ENCODE measurements at regions not wholly inside any gene's neighbourhood (a gene's known extent, or its start where the extent isn't known, plus 50 kb on each side); places are given as distances from the start of the nearest gene placed in this dataset.

DNA sequence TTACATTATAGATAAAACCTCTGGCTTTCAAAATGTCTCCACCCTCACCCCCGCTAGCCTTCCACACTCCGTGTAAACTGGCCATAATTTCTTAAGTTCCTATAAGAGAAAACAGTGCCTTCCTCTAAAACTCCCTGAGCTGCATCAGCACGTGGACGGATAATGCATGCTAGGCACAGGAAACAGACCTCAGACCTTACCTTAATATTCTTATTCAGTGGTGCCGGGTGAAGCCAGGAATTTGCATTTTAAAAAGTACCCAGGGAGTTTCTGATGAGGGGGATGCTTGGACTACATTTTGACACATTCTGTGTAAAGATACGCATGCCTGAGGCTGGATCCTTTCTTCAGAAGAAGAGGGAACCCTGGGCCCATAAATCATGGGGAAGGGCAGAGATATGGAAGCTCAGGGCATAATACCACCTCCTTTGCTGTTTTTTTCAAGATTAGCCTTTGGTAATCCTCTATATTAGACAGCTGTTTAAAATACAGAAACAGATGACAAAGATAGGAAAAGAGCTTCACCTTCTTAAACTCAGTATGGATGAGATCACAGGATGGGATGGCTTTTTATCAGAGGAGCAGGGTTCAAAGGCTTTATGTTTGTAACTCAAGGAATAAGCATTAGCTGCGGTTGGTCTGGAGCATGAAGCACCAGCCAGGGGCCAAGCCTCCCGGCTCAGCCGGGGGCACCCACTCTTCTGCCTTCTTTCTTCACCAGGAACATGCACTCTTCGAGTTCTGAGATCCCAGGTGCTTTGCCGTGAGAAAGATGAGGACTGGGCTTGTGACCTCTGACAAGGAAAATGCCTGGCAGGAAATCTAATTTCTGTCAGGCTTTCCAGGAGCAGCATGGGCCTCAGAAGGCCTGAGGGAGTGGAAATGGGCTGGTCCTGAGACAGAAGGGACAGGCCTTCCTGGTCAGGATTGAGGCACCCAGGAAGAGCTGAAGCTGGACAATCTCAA is 218.1 kb upstream of the SOX4 start:
- 77 to 80% methylated on average over 11 of the region's 11 CpGs for WGBS, 2 donors
- intact Hi-C loops (cut with DNase I; ENCODE audit: low total_unique reads), result no loop called here
- Histone ChIP-seq H3K36me3 (ENCODE audit: low read depth, missing control alignments) (no peaks in the 10 kb centered on the region), H3K27ac (no peak overlapping the region), H3K4me3 (no peak overlapping the region), H3K4me1 (no peaks in the 10 kb centered on the region), H3K9me3 (no peaks in the 10 kb centered on the region), H3K27me3 (no peaks in the 10 kb centered on the region)
- DNase-seq, result no peak
- no peak for TF ChIP-seq POLR2A (IDR thresholded peaks at IDR 0.05)
- TF ChIP-seq, protein P1, sequence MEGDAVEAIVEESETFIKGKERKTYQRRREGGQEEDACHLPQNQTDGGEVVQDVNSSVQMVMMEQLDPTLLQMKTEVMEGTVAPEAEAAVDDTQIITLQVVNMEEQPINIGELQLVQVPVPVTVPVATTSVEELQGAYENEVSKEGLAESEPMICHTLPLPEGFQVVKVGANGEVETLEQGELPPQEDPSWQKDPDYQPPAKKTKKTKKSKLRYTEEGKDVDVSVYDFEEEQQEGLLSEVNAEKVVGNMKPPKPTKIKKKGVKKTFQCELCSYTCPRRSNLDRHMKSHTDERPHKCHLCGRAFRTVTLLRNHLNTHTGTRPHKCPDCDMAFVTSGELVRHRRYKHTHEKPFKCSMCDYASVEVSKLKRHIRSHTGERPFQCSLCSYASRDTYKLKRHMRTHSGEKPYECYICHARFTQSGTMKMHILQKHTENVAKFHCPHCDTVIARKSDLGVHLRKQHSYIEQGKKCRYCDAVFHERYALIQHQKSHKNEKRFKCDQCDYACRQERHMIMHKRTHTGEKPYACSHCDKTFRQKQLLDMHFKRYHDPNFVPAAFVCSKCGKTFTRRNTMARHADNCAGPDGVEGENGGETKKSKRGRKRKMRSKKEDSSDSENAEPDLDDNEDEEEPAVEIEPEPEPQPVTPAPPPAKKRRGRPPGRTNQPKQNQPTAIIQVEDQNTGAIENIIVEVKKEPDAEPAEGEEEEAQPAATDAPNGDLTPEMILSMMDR (IDR thresholded peaks at IDR 0.05), result no peak

DNA sequence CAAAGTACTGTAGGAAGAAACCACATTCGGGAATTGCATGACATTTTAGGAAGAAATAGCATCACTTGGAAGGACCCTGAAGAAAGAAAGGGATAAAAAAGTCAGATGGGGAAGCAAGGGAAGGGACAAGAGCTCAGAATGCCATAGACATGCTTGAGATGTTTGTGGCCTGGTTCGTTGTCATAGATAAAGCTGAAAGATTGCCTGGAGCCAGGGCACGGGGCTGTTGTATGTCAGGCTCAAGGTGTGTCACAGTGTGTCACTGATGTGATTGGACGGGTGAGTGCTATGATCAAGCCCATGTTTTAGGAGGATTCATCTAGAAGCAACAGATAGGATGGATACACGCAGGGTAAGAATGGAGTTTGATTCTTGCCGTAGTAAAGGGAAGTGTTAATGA is 216.2 kb upstream of the SOX4 start:
- no peaks in the 10 kb centered on the region for H3K27me3 ChIP-seq
- no peaks in the 10 kb centered on the region for H3K36me3 ChIP-seq (ENCODE audit: low read depth, missing control alignments)
- TF ChIP-seq, protein P1 (IDR thresholded peaks at IDR 0.05), result no peak
- no peak for TF ChIP-seq POLR2A (IDR thresholded peaks at IDR 0.05)
- no peak for DNase-seq
- intact Hi-C loops (cut with DNase I; ENCODE audit: low total_unique reads), result no loop called here
- 84 to 86% methylated on average over 6 of the region's 6 CpGs for WGBS, 2 donors
- H3K27ac ChIP-seq, result no peak overlapping the region
- H3K4me3 ChIP-seq, result no peak overlapping the region
- H3K9me3 ChIP-seq, result no peaks in the 10 kb centered on the region
- no peaks in the 10 kb centered on the region for H3K4me1 ChIP-seq

DNA sequence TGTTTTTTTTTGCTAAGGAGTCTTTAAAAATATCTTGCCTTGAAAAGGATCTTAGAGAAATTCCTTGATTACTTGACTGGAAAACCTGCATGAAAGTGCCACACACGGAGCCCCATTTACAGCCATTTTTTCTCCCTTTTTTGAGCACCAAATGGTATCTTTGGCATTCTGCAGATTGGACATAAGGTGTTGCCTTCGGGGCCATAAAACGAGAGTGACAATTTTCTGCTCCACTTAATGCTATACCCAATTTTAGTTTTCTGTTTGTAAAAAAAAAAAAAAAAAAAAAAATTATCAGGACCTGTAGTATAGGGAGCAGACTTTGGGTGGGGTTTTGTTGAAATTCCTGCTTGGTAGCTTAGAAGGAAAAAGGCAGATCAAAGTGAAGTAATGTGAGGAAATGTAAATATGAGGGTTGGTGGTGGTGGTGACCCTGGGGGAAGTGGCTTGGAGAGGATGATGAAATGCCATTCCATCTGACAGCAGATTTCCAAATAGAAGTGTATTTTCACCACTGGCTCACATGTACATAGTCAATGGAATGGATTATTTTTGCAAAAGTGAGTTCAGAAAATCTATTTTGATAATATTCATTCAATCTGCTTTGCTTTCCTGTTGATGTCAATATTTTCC is 212.1 kb upstream of the SOX4 start:
- no peak overlapping the region for H3K27ac ChIP-seq

DNA sequence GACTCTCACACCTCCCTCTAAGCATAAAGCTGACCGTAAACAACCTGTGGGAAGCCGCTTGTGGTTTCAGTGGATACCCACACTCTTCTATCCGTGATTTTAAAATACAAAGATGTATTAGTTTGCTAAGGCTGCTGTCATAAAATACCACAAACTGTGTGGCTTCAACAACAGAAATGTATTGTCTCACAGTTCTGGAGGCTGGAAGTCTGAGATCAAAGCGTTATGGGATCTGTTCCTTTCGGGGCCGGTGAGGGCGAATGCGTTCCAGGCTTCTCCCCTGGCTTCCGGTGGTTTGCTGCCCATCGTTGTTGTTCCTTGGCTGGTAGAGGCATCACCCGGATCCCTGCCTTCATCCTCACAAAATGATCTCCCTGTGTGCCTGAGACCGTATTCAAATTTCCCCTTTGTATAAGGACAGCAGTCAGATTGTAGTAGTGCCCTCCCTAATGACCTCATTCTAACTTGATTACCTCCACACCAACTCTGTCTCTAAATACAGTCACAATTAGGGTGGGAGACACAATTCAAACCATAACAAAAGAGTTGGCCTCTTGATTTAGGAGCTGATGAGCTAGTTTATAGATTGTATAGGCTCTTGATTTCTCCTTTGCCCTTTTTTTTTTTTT is 210.6 kb upstream of the SOX4 start:
- no peak overlapping the region for H3K4me3 ChIP-seq
- H3K9me3 ChIP-seq, result no peaks in the 10 kb centered on the region
- DNase-seq, result no peak
- TF ChIP-seq, protein P1 (IDR thresholded peaks at IDR 0.05), result no peak
- TF ChIP-seq POLR2A (IDR thresholded peaks at IDR 0.05), result no peak
- no peaks in the 10 kb centered on the region for H3K27me3 ChIP-seq
- H3K27ac ChIP-seq, result no peak overlapping the region
- 87 to 92% methylated on average over 12 of the region's 12 CpGs for WGBS, 2 donors
- H3K36me3 ChIP-seq (ENCODE audit: low read depth, missing control alignments), result no peaks in the 10 kb centered on the region
- intact Hi-C loops (cut with DNase I; ENCODE audit: low total_unique reads), result no loop called here
- no peaks in the 10 kb centered on the region for H3K4me1 ChIP-seq

More for the DNA sequence above, 212.1 kb upstream of the SOX4 start:
- H3K27me3 ChIP-seq, result no peaks in the 10 kb centered on the region
- intact Hi-C loops (cut with DNase I; ENCODE audit: low total_unique reads), result no loop called here
- 77 to 78% methylated on average over 3 of the region's 3 CpGs for WGBS, 2 donors
- no peak for DNase-seq
- H3K36me3 ChIP-seq (ENCODE audit: low read depth, missing control alignments), result no peaks in the 10 kb centered on the region
- no peaks in the 10 kb centered on the region for H3K9me3 ChIP-seq
- no peaks in the 10 kb centered on the region for H3K4me1 ChIP-seq
- H3K4me3 ChIP-seq, result no peak overlapping the region
- TF ChIP-seq, protein P1 (IDR thresholded peaks at IDR 0.05), result no peak
- no peak for TF ChIP-seq POLR2A (IDR thresholded peaks at IDR 0.05)
